CD4-positive, alpha-beta T cell treated with Interleukin-12 subunit alpha and Interleukin-12 subunit beta, for 1 hour (primary cell): ENCODE measurements at regions not wholly inside any gene's neighbourhood (a gene's known extent, or its start where the extent isn't known, plus 50 kb on each side); places are given as distances from the start of the nearest gene placed in this dataset.

Source experiments
- DNase-seq: peaks from one replicate; pipeline ENCODE4 v3.0.0-alpha.2; 2020

DNA sequence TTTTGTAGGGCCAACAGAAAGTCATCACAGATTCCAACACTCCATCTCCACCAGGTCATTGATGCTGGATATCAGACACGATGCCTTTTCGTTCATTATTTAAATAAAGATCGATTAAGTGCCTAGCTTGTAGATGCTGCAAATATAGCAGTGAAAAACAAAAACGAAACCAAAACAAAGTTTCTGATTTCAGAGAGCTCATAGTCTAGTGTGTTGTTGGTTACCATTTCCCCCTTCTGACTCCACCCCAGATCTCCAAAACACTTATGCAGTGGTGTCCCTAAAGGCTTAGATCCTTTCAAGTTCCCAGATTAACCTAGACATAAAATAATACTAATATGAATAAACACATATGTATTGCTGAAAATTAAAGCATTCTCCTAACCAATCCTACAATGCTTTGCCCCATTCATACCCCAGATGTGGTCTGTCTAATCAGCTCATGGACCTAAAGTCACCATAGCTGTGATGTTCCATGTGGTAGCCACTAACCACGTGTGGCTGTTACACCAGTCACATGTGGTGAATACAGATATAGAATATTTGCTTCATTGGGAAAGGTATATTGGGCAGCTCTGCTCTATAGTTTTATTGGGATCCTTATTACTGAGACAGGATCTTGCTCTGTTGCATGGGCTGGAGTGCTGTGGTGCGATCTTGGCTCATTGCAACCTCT lies 787.2 kb downstream of the TDRD15 start:
- DNase-seq, result no peak

- no peak for DNase-seq
Observed at GRCh38 chr2:21912405-21912804, 788.6 kb downstream of the TDRD15 start.

DNA sequence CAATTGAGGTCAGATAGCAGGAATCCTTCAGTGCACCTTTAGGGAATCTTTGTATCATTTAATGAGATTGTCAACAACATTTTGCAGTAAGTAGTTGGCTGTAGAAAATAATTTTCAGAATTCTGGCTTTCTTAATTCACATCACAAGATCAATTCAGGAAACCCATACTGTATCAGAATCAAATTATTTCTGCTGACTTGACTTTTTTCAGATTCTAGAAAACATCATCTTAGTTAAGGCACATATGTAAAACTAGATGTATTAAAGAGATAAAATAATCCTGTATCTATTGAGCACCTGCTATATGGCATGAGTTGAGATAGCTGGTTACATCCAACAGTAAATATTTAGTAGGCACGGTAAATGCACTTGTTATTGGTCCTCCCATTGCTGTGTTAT lies 791.4 kb downstream of the TDRD15 start:
- DNase-seq, result no peak

DNA sequence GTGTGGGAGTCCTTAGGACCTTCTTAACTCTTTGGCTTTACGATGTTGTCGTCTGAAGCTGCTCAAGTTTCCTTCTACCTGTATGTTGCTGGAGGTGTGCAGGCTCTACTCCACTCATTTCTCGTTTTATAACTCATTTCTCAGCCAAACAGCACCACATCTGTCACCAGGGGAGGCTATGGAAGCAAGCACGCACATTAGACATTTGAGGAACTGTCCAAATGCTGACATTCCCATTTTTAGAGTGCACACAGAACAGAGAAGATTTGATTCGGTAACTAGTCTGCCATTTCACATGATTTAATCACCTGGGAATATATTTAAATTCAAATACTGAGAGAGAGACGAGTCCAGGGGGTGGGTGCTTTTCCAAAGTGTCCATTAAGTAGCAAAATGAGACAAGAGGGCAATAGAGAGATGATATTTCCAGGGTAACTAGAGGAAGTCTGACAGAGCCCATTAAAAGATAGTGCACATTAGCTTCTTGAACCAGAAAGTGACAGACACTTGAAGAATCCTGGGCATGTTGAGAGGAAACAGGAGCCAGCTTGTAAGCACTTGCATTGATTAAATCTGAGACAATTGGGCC lies 793.3 kb downstream of the TDRD15 start:
- DNase-seq, result no peak

DNA sequence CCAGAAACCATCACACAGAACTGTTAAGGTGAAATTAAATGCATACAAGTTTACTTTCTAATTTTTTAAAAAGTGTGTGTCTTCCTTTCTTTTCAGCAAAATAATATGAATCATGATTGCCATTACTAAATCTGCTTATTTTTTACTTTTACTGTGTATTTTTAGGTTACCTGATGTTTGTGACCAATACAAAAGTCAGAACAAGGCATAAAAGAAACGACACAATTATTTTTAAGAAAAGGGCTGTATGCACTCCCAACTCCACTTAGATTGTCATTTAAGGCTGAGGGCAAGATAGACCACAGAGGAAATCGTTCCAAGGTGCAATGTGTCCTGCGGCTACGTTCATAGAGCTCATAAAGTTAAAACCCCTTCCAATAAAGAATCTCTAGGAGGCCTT lies 797.0 kb downstream of the TDRD15 start:
- no peak for DNase-seq

- DNase-seq, result no peak
Observed at GRCh38 chr2:21924640-21925285, 801.0 kb downstream of the TDRD15 start.

- no peak for DNase-seq
Observed at GRCh38 chr2:21928292-21928691, 804.5 kb downstream of the TDRD15 start.

DNA sequence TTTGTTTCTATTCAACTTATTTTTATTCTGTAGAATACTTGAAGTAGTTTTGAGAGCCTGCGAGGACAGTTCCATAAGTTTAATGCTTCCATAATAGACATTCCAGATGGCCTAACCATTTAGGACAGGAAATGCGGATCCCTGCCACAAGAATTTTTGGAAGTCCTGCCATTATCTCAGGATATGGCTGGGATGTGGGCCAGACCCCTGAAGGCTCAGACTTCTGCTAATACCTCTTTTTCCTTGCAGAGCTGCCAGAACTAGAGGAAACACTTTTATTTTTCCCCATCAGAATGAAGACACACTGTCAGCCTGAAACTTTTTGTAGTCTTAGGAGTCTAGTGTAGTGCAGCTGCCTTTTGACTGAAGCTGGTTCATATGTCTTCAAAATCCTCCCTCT lies 806.5 kb downstream of the TDRD15 start:
- DNase-seq, result no peak

DNA sequence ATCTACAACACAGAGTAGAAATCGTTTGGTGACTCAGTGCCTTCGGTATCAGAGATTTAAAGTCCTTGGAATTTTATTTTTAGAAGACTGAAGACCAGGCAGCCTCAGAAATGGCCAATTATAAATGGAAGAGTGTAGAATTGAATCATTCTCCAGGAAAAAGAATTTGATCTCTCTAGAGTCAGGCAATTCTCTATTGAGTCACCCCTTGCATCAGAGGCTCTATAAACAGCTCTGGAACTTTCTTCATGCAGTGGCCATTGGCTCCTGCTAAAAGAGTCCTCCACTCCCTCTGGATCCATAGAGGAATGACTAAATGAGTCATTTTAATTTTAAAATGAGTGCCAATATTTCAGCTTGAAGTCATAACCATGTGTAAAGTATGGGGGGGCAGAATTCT lies 816.2 kb downstream of the TDRD15 start:
- DNase-seq, result no peak

DNA sequence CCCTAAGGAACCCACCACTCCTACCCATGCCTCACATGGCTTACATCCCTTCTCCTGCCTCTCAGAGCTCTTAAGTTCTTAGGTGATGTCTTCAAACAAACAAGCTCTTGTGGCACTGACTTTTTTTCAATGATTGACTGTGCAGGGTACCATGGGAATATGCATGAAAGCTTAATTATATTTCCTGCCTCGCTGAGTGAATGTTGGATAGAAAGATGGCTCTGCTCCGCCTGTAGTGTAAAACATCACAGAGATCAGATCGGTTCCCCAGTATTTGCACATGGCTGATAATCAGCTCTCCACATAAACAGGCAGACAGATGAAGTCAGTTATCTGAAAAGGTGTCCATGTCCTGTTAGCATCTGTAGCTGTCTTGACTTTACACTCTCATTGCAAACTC lies 820.8 kb downstream of the TDRD15 start:
- no peak for DNase-seq

DNA sequence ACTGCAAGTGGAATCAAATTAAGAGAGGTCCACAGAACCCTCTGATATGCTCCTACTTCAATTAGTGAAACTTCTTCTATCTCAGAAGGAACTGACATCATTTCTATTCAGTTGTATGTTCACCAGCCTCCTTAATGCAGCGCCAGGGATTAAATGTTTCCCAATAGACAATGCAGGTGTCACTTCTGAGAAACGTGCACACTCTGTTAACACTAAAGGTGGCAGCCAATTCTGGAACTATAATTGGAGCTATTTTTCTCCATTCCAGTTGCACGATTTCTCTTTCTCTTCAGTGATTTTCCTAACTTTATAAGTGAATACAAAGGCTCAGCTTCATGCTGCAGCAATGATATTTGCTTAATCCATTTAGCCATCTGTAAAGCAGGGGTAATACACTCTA lies 821.9 kb downstream of the TDRD15 start:
- no peak for DNase-seq

DNA sequence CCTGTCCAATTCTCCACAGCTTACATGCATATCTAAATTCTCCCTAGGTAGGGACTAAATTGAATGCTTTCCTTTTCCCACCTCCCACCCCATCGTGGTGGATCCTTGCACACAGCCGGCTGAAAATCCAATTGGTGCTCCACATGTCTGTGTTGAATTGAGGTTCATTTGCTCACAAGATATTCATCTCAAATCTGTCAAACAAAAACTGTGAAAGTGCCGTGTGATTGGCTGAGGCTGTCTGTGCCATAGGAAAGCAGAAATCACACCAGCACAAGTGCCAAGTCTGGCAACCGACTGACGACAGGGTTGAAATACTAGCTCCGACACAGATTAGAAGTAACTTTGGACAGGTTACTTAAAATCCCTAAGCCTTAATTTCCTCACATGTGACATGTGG lies 823.3 kb downstream of the TDRD15 start:
- DNase-seq, result no peak

GRCh38 chr2:21966139-21966538 lies 842.4 kb downstream of the TDRD15 start:
- no peak for DNase-seq

GRCh38 chr2:21970971-21971370 lies 847.2 kb downstream of the TDRD15 start:
- DNase-seq, result no peak

DNA sequence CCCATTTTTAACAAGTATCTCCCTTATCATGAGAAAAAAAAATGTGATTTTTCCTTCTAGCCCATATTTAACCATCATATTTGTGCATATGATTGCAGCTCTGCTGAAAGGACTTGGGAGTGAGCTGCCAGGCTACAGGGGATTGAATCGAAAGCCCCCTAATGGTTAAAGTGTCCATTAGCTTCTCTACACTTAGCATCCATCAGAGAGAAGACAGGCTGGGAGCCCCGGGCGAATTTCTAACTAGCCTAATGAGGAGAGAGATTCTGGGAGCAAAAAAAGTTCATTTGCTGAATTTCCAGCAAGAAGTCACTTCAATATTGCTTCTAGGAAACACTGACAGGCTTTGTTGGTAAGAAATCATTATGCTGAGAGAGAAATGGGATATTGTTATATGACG lies 848.8 kb downstream of the TDRD15 start:
- no peak for DNase-seq

- DNase-seq, result no peak
Observed at GRCh38 chr2:21981127-21981526, 857.4 kb downstream of the TDRD15 start.

DNA sequence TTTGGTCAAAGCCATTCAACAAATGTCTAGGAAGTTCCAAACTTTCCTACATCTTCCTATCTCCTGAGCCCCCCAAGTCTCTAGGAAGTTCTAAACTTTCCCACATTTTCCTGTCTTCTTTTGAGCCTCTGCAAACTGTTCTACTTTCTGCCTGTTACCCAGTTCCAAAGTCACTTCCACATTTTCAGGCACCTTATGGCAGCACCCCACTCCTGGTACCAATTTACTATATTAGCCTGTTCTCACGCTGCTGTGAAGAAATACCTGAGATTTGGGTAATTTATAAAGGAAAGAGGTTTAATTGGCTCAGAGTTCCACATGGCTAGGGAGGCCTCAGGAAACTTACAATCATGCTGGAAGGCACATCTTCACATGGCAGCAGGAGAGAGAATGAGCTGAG lies 869.2 kb downstream of the TDRD15 start:
- DNase-seq, result no peak

DNA sequence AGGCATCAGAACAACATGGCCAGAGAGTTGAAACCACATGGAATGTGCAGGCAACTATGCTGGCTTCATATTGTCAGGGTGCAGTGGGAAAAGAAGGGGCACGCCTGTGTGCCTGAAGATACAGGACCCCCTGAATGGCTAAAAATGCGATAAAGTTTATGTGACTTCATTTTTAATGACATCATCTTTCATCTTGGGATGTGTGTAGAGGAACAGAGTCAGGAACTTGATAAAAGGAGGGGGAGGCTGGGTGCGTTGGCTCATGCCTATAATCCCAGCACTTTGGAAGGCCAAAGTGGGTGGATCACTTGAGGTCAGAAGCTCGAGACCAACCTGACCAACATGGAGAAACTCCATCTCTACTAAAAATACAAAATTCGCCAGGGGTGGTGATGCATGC lies 872.6 kb downstream of the TDRD15 start:
- DNase-seq, result no peak

DNA sequence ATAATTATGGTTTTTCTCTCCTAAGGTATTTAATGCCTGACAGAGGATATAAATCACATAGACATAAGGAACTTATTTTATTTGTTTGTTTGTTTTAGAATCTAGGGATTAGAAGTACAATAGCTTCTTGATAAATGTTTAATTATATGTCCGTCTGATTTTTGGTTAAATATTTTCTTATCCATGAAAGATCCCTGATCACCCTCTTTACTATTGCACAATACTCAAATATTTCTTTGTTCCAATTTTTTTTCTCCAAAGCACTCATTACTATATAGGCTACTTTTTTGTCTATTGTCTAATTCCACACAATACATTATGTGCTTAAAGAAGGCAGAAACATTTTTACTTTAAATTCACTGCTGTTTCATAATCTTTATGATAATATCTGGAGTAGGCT lies 875.8 kb downstream of the TDRD15 start:
- no peak for DNase-seq

DNA sequence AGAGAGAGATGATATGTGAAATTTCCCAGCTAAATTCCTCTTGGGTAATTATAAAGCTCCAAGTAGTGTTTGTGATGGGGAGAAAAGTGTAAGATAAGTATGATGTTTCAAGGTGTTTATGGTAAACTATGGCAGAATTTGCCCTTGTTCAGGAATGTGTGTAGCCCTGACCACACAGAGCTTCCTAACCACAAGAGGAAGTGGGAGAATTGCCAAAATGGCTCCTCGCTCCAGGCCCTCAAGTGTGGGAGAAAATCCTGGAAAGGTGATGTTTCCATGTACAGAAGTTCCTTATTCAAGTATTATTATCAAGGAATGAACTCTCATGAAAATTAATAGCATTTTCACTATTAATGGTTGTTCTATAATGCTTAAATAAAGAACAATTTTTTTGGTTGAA lies 878.3 kb downstream of the TDRD15 start:
- no peak for DNase-seq

GRCh38 chr2:22003270-22003669 lies 879.5 kb downstream of the TDRD15 start:
- no peak for DNase-seq

GRCh38 chr2:22011048-22011447 lies 887.3 kb downstream of the TDRD15 start:
- DNase-seq, result no peak

DNA sequence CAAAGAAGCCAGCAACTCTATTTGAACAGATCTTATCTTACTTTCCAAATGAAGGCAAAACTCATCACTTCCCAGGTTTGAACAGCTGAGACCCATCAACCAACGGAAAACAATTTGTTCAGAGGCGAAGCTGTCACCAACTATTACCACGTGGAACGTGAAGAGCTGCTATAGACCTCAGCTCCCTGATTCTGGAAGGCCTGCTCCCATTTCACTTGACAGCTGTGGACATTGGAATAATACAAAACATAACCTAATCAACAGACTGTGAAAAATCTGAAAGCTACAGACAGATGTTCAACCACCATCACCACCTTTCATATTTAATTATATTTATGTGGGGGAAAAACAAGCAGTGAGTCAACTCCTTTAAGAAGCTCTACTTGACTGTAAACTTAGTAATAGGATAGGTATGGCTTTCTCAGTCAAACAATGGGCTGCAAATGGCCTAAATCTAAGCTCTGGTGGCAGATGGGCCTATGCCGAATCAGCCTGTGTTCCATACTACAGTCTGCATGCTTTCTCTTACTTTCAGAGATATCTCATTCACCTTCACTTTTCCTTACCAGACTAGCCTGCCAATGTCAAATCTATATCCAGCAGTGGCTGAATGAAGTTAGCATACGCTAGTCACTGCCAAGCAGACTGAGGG lies 896.4 kb downstream of the TDRD15 start:
- DNase-seq, result no peak

- no peak for DNase-seq
Observed at GRCh38 chr2:22027345-22028005, 903.7 kb downstream of the TDRD15 start.
